ENCODE measurements at regions not wholly inside any gene's neighbourhood (a gene's known extent, or its start where the extent isn't known, plus 50 kb on each side); places are given as distances from the start of the nearest gene placed in this dataset.

GRCh38 chr4:187942968-187943367 lies 52.6 kb upstream of the ZFP42 start:
- no peaks in the 10 kb centered on the region for H3K4me1 ChIP-seq (ENCODE audit: control insufficient read depth in 2 of 2, insufficient read depth in 2 of 2, low read length in 2 of 2)
- H3K27ac ChIP-seq (ENCODE audit: low read depth in 1 of 2, low read length in 1 of 2) = no peak overlapping the region
- H3K36me3 ChIP-seq (ENCODE audit: control insufficient read depth in 2 of 2, insufficient read depth in 2 of 2, low read length in 1 of 2) = no peaks in the 10 kb centered on the region
- no peaks in the 10 kb centered on the region for H3K27me3 ChIP-seq (ENCODE audit: control insufficient read depth in 2 of 2, insufficient read depth in 1 of 2, low read length in 1 of 2)
- no peak for DNase-seq (ENCODE audit: low read depth in 6 of 9, low spot score in 9 of 9)
- peaks cover 1 to 3% of the 10 kb centered on the region in 2 donors for H3K9me3 ChIP-seq (ENCODE audit: control insufficient read depth in 2 of 2, insufficient read depth in 1 of 2, low read length in 1 of 2)
- 94% methylated on average over 6 of the region's 6 CpGs for WGBS
- H3K4me3 ChIP-seq (ENCODE audit: low read length in 2 of 2) = no peak overlapping the region

- H3K4me3 ChIP-seq (ENCODE audit: low read length in 2 of 2) = no peak overlapping the region
- H3K36me3 ChIP-seq (ENCODE audit: control insufficient read depth in 2 of 2, insufficient read depth in 2 of 2, low read length in 1 of 2) = no peaks in the 10 kb centered on the region
- 81% methylated on average over 7 of the region's 7 CpGs for WGBS
- no peaks in the 10 kb centered on the region for H3K9me3 ChIP-seq (ENCODE audit: control insufficient read depth in 2 of 2, insufficient read depth in 1 of 2, low read length in 1 of 2)
- DNase-seq (ENCODE audit: low read depth in 6 of 9, low spot score in 9 of 9) = no peak
- no peak overlapping the region for H3K27ac ChIP-seq (ENCODE audit: low read depth in 1 of 2, low read length in 1 of 2)
- no peaks in the 10 kb centered on the region for H3K27me3 ChIP-seq (ENCODE audit: control insufficient read depth in 2 of 2, insufficient read depth in 1 of 2, low read length in 1 of 2)
- H3K4me1 ChIP-seq (ENCODE audit: control insufficient read depth in 2 of 2, insufficient read depth in 2 of 2, low read length in 2 of 2) = no peaks in the 10 kb centered on the region
Observed at GRCh38 chr4:187944179-187944578, 51.4 kb upstream of the ZFP42 start.

Measured in thymus (tissue), 11 donors.